ENCODE measurements at regions not wholly inside any gene's neighbourhood (a gene's known extent, or its start where the extent isn't known, plus 50 kb on each side); places are given as distances from the start of the nearest gene placed in this dataset.

DNA sequence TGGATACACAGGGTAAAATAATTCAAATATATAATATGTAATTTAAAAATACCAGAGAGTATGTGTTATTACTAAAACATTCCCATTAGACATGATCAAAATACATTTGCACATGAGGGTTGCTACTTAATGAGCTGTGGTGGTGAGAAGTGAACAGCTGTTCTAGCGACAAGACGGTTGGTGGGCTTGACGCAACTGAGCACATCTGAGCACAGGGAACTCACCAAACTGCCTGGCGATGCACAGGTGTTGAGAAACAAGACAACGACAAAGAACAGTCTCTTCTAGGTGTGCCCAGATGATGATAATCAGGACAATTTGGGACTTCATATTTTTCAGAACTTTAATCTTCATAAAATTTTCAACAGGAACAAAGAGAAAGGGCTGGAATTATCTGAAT is 555.1 kb upstream of the SGCG start:
- no peak for ATAC-seq
- Histone ChIP-seq H3K4me3 (no peak overlapping the region), H3K4me2 (no peak overlapping the region), H3K4me1 (ENCODE audit: insufficient read depth) (no peaks in the 10 kb centered on the region), H2AFZ (no peak overlapping the region), H3K27me3 (ENCODE audit: insufficient read depth) (no peaks in the 10 kb centered on the region), H3K9me2 (ENCODE audit: insufficient read depth) (no peaks in the 10 kb centered on the region), H3K36me3 (ENCODE audit: insufficient read depth) (peaks cover 5% of the 10 kb centered on the region; the same call in 1 of the 2 replicates), H4K20me1 (replicated peaks; ENCODE audit: insufficient read depth) (no peaks in the 10 kb centered on the region), H3K79me2 (replicated peaks; ENCODE audit: insufficient read depth) (no peaks in the 10 kb centered on the region), H3K27ac (ENCODE audit: low read depth) (no peak overlapping the region), H3F3A (replicated peaks; ENCODE audit: low read depth) (no peaks in the 10 kb centered on the region)
- TF ChIP-seq, protein P1, sequence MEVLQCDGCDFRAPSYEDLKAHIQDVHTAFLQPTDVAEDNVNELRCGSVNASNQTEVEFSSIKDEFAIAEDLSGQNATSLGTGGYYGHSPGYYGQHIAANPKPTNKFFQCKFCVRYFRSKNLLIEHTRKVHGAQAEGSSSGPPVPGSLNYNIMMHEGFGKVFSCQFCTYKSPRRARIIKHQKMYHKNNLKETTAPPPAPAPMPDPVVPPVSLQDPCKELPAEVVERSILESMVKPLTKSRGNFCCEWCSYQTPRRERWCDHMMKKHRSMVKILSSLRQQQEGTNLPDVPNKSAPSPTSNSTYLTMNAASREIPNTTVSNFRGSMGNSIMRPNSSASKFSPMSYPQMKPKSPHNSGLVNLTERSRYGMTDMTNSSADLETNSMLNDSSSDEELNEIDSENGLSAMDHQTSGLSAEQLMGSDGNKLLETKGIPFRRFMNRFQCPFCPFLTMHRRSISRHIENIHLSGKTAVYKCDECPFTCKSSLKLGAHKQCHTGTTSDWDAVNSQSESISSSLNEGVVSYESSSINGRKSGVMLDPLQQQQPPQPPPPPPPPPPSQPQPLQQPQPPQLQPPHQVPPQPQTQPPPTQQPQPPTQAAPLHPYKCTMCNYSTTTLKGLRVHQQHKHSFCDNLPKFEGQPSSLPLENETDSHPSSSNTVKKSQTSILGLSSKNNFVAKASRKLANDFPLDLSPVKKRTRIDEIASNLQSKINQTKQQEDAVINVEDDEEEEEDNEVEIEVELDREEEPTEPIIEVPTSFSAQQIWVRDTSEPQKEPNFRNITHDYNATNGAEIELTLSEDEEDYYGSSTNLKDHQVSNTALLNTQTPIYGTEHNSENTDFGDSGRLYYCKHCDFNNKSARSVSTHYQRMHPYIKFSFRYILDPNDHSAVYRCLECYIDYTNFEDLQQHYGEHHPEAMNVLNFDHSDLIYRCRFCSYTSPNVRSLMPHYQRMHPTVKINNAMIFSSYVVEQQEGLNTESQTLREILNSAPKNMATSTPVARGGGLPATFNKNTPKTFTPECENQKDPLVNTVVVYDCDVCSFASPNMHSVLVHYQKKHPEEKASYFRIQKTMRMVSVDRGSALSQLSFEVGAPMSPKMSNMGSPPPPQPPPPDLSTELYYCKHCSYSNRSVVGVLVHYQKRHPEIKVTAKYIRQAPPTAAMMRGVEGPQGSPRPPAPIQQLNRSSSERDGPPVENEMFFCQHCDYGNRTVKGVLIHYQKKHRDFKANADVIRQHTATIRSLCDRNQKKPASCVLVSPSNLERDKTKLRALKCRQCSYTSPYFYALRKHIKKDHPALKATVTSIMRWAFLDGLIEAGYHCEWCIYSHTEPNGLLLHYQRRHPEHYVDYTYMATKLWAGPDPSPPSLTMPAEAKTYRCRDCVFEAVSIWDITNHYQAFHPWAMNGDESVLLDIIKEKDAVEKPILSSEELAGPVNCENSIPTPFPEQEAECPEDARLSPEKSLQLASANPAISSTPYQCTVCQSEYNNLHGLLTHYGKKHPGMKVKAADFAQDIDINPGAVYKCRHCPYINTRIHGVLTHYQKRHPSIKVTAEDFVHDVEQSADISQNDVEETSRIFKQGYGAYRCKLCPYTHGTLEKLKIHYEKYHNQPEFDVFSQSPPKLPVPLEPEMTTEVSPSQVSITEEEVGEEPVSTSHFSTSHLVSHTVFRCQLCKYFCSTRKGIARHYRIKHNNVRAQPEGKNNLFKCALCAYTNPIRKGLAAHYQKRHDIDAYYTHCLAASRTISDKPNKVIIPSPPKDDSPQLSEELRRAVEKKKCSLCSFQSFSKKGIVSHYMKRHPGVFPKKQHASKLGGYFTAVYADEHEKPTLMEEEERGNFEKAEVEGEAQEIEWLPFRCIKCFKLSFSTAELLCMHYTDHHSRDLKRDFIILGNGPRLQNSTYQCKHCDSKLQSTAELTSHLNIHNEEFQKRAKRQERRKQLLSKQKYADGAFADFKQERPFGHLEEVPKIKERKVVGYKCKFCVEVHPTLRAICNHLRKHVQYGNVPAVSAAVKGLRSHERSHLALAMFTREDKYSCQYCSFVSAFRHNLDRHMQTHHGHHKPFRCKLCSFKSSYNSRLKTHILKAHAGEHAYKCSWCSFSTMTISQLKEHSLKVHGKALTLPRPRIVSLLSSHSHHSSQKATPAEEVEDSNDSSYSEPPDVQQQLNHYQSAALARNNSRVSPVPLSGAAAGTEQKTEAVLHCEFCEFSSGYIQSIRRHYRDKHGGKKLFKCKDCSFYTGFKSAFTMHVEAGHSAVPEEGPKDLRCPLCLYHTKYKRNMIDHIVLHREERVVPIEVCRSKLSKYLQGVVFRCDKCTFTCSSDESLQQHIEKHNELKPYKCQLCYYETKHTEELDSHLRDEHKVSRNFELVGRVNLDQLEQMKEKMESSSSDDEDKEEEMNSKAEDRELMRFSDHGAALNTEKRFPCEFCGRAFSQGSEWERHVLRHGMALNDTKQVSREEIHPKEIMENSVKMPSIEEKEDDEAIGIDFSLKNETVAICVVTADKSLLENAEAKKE (CRISPR knock-in tag; IDR thresholded peaks at IDR 0.05), result no peak
- TF ChIP-seq, protein P2, sequence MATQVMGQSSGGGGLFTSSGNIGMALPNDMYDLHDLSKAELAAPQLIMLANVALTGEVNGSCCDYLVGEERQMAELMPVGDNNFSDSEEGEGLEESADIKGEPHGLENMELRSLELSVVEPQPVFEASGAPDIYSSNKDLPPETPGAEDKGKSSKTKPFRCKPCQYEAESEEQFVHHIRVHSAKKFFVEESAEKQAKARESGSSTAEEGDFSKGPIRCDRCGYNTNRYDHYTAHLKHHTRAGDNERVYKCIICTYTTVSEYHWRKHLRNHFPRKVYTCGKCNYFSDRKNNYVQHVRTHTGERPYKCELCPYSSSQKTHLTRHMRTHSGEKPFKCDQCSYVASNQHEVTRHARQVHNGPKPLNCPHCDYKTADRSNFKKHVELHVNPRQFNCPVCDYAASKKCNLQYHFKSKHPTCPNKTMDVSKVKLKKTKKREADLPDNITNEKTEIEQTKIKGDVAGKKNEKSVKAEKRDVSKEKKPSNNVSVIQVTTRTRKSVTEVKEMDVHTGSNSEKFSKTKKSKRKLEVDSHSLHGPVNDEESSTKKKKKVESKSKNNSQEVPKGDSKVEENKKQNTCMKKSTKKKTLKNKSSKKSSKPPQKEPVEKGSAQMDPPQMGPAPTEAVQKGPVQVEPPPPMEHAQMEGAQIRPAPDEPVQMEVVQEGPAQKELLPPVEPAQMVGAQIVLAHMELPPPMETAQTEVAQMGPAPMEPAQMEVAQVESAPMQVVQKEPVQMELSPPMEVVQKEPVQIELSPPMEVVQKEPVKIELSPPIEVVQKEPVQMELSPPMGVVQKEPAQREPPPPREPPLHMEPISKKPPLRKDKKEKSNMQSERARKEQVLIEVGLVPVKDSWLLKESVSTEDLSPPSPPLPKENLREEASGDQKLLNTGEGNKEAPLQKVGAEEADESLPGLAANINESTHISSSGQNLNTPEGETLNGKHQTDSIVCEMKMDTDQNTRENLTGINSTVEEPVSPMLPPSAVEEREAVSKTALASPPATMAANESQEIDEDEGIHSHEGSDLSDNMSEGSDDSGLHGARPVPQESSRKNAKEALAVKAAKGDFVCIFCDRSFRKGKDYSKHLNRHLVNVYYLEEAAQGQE (IDR thresholded peaks at IDR 0.05; ENCODE audit: unreplicated experiment), result no peak
- no peak for TF ChIP-seq ZNF331 (CRISPR knock-in tag; IDR thresholded peaks at IDR 0.05; ENCODE audit: low read depth)
- TF ChIP-seq EZH2phosphoT487 (IDR thresholded peaks at IDR 0.05; ENCODE audit: unreplicated experiment), result no peak
- no peak for TF ChIP-seq ZNF114 (CRISPR knock-in tag; IDR thresholded peaks at IDR 0.05)
- no peak for TF ChIP-seq EZH2 (IDR thresholded peaks at IDR 0.05; ENCODE audit: low read depth, unreplicated experiment)
- no peak for TF ChIP-seq JUNB (IDR thresholded peaks at IDR 0.05; ENCODE audit: unreplicated experiment)
- TF ChIP-seq STAT1 (IDR thresholded peaks at IDR 0.05; ENCODE audit: unreplicated experiment), result no peak
- TF ChIP-seq CREB1 (CRISPR knock-in tag; IDR thresholded peaks at IDR 0.05; ENCODE audit: low read depth), result no peak
- Mint-ChIP-seq H3K4me3 (no peak overlapping the region), H3K27ac (no peak overlapping the region), H3K9me3 (peaks cover 24% of the 10 kb centered on the region), H3K27me3 (ENCODE audit: insufficient read depth, low read depth, poor library complexity) (no peaks in the 10 kb centered on the region), H3K4me1 (no peaks in the 10 kb centered on the region), H3K36me3 (ENCODE audit: low read depth) (no peaks in the 10 kb centered on the region)
- no peak for DNase-seq (ENCODE audit: low spot score)

Data from GM23338 (cell line).